HCEC 1CT (cell line): ENCODE measurements at regions not wholly inside any gene's neighbourhood (a gene's known extent, or its start where the extent isn't known, plus 50 kb on each side); places are given as distances from the start of the nearest gene placed in this dataset.
"Not testable (repeated sequence)": the region's sequence is repeated elsewhere in the genome, so short reads cannot be mapped to it uniquely, and the experiment has no call there.

Source experiments
- DNase-seq: peaks from one replicate; pipeline ENCODE4 v3.0.0-alpha.2; 2017

GRCh38 chr2:36302911-36303310, 52.7 kb upstream of the CRIM1 start:
- no peak for DNase-seq

GRCh38 chr2:36301843-36302242, 53.7 kb upstream of the CRIM1 start:
- no peak for DNase-seq

GRCh38 chr2:36300697-36301096, 54.9 kb upstream of the CRIM1 start:
- no peak for DNase-seq

- no peak for DNase-seq
Measured at GRCh38 chr2:36296798-36297197, 58.8 kb upstream of the CRIM1 start.

GRCh38 chr2:36294316-36294721, 61.3 kb upstream of the CRIM1 start:
- DNase-seq: no peak

- DNase-seq: no peak
Measured at GRCh38 chr2:36290306-36290856, 65.2 kb upstream of the CRIM1 start.

GRCh38 chr2:36289731-36290130, 65.8 kb upstream of the CRIM1 start:
- no peak for DNase-seq

- DNase-seq: peak; percentile 52
Measured at GRCh38 chr2:36287363-36288275, 68.0 kb upstream of the CRIM1 start.

GRCh38 chr2:36279506-36279905, 76.1 kb upstream of the CRIM1 start:
- DNase-seq: not testable (repeated sequence)

- no peak for DNase-seq
Measured at GRCh38 chr2:36277881-36278523, 77.6 kb upstream of the CRIM1 start.

GRCh38 chr2:36277146-36277808, 78.3 kb upstream of the CRIM1 start:
- peak; percentile 89 for DNase-seq

GRCh38 chr2:36271266-36271665, 84.3 kb upstream of the CRIM1 start:
- DNase-seq: no peak

- no peak for DNase-seq
Measured at GRCh38 chr2:36270758-36271157, 84.8 kb upstream of the CRIM1 start.

GRCh38 chr2:36267194-36267593, 88.4 kb upstream of the CRIM1 start:
- no peak for DNase-seq

- DNase-seq: no peak
Measured at GRCh38 chr2:36266536-36267121, 88.9 kb upstream of the CRIM1 start.

- DNase-seq: no peak
Measured at GRCh38 chr2:36262581-36262980, 93.0 kb upstream of the CRIM1 start.

GRCh38 chr2:36255863-36256262, 99.7 kb upstream of the CRIM1 start:
- DNase-seq: no peak

GRCh38 chr2:36253086-36253485, 102.5 kb upstream of the CRIM1 start:
- DNase-seq: no peak

GRCh38 chr2:36246320-36246990, 109.1 kb upstream of the CRIM1 start:
- no peak for DNase-seq

GRCh38 chr2:36245651-36246050, 109.9 kb upstream of the CRIM1 start:
- DNase-seq: no peak

GRCh38 chr2:36238106-36238505, 117.5 kb upstream of the CRIM1 start:
- DNase-seq: no peak

GRCh38 chr2:36235882-36236281, 119.7 kb upstream of the CRIM1 start:
- no peak for DNase-seq
